HG03045 (cell line): ENCODE measurements at regions not wholly inside any gene's neighbourhood (a gene's known extent, or its start where the extent isn't known, plus 50 kb on each side); places are given as distances from the start of the nearest gene placed in this dataset.

Source experiments
- ATAC-seq: cut with Tn5 transposase; IDR thresholded peaks from one replicate; pipeline ENCODE4 v1.9.1; 2021; ENCODE audit warnings: mild to moderate bottlenecking, moderate library complexity; ENCODE audit not compliant: unreplicated experiment

- ATAC-seq, result no peak
Measured at GRCh38 chr13:75061909-75062308, 420.1 kb downstream of the TBC1D4 start.

GRCh38 chr13:75055296-75055695, 426.7 kb downstream of the TBC1D4 start:
- ATAC-seq, result no peak

- ATAC-seq, result no peak
Measured at GRCh38 chr13:75052616-75053015, 429.4 kb downstream of the TBC1D4 start.

- ATAC-seq, result no peak
Measured at GRCh38 chr13:75050419-75051046, 431.4 kb downstream of the TBC1D4 start.

GRCh38 chr13:75049735-75050335, 432.1 kb downstream of the TBC1D4 start:
- no peak for ATAC-seq

GRCh38 chr13:75042807-75043206, 439.2 kb downstream of the TBC1D4 start:
- ATAC-seq, result no peak

- no peak for ATAC-seq
Measured at GRCh38 chr13:75038393-75039113, 443.4 kb downstream of the TBC1D4 start.

GRCh38 chr13:75025956-75026355, 456.0 kb downstream of the TBC1D4 start:
- ATAC-seq, result no peak

- ATAC-seq, result no peak
Measured at GRCh38 chr13:75024602-75025001, 457.4 kb downstream of the TBC1D4 start.

GRCh38 chr13:75023609-75024008, 458.4 kb downstream of the TBC1D4 start:
- no peak for ATAC-seq

GRCh38 chr13:75021151-75021550, 460.8 kb downstream of the TBC1D4 start:
- ATAC-seq, result no peak

- ATAC-seq, result no peak
Measured at GRCh38 chr13:75016225-75016624, 465.7 kb downstream of the TBC1D4 start.

GRCh38 chr13:75013818-75014217, 468.2 kb downstream of the TBC1D4 start:
- no peak for ATAC-seq

- ATAC-seq, result no peak
Measured at GRCh38 chr13:75010941-75011340, 471.0 kb downstream of the TBC1D4 start.

- ATAC-seq, result no peak
Measured at GRCh38 chr13:75008926-75009325, 473.0 kb downstream of the TBC1D4 start.

GRCh38 chr13:74990992-74991391, 491.0 kb downstream of the TBC1D4 start:
- ATAC-seq, result no peak

- no peak for ATAC-seq
Measured at GRCh38 chr13:74987124-74987690, 494.8 kb downstream of the TBC1D4 start.

- ATAC-seq, result no peak
Measured at GRCh38 chr13:74986609-74987008, 495.4 kb downstream of the TBC1D4 start.

GRCh38 chr13:74979703-74980102, 502.3 kb downstream of the TBC1D4 start:
- ATAC-seq, result no peak

GRCh38 chr13:74978591-74978990, 503.4 kb downstream of the TBC1D4 start:
- no peak for ATAC-seq

GRCh38 chr13:74977498-74977897, 504.5 kb downstream of the TBC1D4 start:
- no peak for ATAC-seq

GRCh38 chr13:74975111-74975510, 506.9 kb downstream of the TBC1D4 start:
- no peak for ATAC-seq
